H1 (cell line): ENCODE measurements at regions not wholly inside any gene's neighbourhood (a gene's known extent, or its start where the extent isn't known, plus 50 kb on each side); places are given as distances from the start of the nearest gene placed in this dataset.

Source experiments
- CTCF ChIA-PET: fragments of 300-600 bp; sonication (Branson Sonifier 250); formaldehyde crosslinking; loops from one replicate; lab custom pipeline; 2021; ENCODE audit not compliant: partially characterized antibody; lab: Charles Lee
- POLR2A ChIA-PET: fragments of 300-600 bp; sonication (Branson Sonifier 250); formaldehyde crosslinking; loops from one replicate; lab custom pipeline; 2021; ENCODE audit warnings: inconsistent platforms; ENCODE audit not compliant: partially characterized antibody; lab: Charles Lee
- DNase-seq, 2 experiments: peaks; one replicate each; pipeline versions ENCODE4 v3.0.0 to v3.0.0-alpha.2; 2010 to 2022; ENCODE audit warnings: low spot score in 2 of 2, low read depth in 1 of 2, mixed read lengths in 1 of 2
- FAIRE-seq: peaks from 2 replicates; lab custom pipeline; 2011; peaks lifted over from hg19 to GRCh38; lab: Jason Lieb, UNC
- H2AFZ ChIP-seq: 2 replicates; pipeline ENCODE4 v1.8.1; 2012; ENCODE audit warnings: low read length, inconsistent platforms
- H2AK5ac ChIP-seq: 2 replicates; pipeline ENCODE4 v1.6.1; 2013; ENCODE audit warnings: low read depth, low read length
- H2BK120ac ChIP-seq: replicated peaks from 2 replicates; pipeline ENCODE3; 2013; ENCODE audit warnings: low read depth, low read length, inconsistent platforms
- H2BK12ac ChIP-seq: 2 replicates; pipeline ENCODE4 v1.6.1; 2013; ENCODE audit warnings: low read depth, low read length
- H2BK15ac ChIP-seq: 2 replicates; pipeline ENCODE4 v1.6.1; 2013; ENCODE audit warnings: low read length
- H2BK20ac ChIP-seq: 2 replicates; pipeline ENCODE4 v1.6.1; 2013; ENCODE audit warnings: low read length
- H2BK5ac ChIP-seq: 2 replicates; pipeline ENCODE4 v1.6.1; 2013; ENCODE audit warnings: low read depth, low read length
- H3K14ac ChIP-seq: 2 replicates; pipeline ENCODE4 v1.6.1; 2013; ENCODE audit warnings: inconsistent platforms; ENCODE audit not compliant: insufficient read length
- H3K18ac ChIP-seq: 2 replicates; pipeline ENCODE4 v1.6.1; 2013; ENCODE audit warnings: low read length; ENCODE audit errors: extremely low read depth
- H3K23ac ChIP-seq: 2 replicates; pipeline ENCODE4 v1.6.1; 2013; ENCODE audit warnings: inconsistent platforms; ENCODE audit not compliant: insufficient read length
- H3K23me2 ChIP-seq: 2 replicates; pipeline ENCODE4 v1.6.1; 2013; ENCODE audit warnings: low read depth, low read length
- H3K27ac ChIP-seq: 2 replicates; pipeline ENCODE4 v1.6.1; 2011; ENCODE audit warnings: low read depth, low read length, inconsistent platforms
- H3K27me3 ChIP-seq, 4 experiments: replicated peaks in 1 of 4; 1 replicate in 1 of 4; 2 replicates in 3 of 4; pipeline versions ENCODE4 v1.6.1 to v1.8.1; 2011 to 2013; ENCODE audit warnings: low read length in 3 of 4, mild to moderate bottlenecking in 3 of 4, inconsistent platforms in 2 of 4, mixed read lengths in 2 of 4, moderate library complexity in 1 of 4; ENCODE audit not compliant: control insufficient read depth in 3 of 4, insufficient read depth in 3 of 4; ENCODE audit errors: extremely low read depth in 1 of 4
- H3K36me3 ChIP-seq, 4 experiments: 2 replicates each; pipeline versions ENCODE4 v1.6.1 to v1.8.1; 2011 to 2013; ENCODE audit warnings: mild to moderate bottlenecking in 4 of 4, low read length in 3 of 4, moderate library complexity in 2 of 4, control low read depth in 1 of 4, inconsistent platforms in 1 of 4; ENCODE audit not compliant: insufficient read depth in 4 of 4, control insufficient read depth in 2 of 4
- H3K4ac ChIP-seq: replicated peaks from 2 replicates; pipeline ENCODE3; 2013; ENCODE audit warnings: low read length, low read depth, mixed read lengths, inconsistent platforms; ENCODE audit not compliant: insufficient read length
- H3K4me1 ChIP-seq, 4 experiments: replicated peaks in 1 of 4; 1 replicate in 1 of 4; 2 replicates in 3 of 4; pipeline versions ENCODE4 v1.6.1 to v1.8.1; 2011 to 2013; ENCODE audit warnings: low read length in 3 of 4, inconsistent platforms in 2 of 4, mixed read lengths in 1 of 4; ENCODE audit not compliant: insufficient read depth in 4 of 4, control insufficient read depth in 3 of 4
- H3K4me2 ChIP-seq, 2 experiments: 2 replicates each; pipeline versions ENCODE4 v1.6.1 to v1.8.1; 2011 to 2013; ENCODE audit warnings: low read depth in 2 of 2, low read length in 2 of 2, control low read depth in 1 of 2, inconsistent platforms in 1 of 2, mild to moderate bottlenecking in 1 of 2; ENCODE audit not compliant: insufficient read depth in 1 of 2
- H3K4me3 ChIP-seq, 4 experiments: fragments of 200-600, 300-600 bp in 1 of 4; sonication (generic), shearing (Covaris generic), sonication (Bioruptor Twin) in 1 of 4; 2 replicates each; pipeline versions ENCODE4 v1.5.1 to v1.8.1; 2011 to 2016; ENCODE audit warnings: low read length in 4 of 4, low read depth in 3 of 4, control low read depth in 2 of 4, inconsistent platforms in 2 of 4, mild to moderate bottlenecking in 2 of 4, mixed read lengths in 1 of 4, moderate library complexity in 1 of 4; ENCODE audit not compliant: insufficient read depth in 2 of 4; ENCODE audit errors: extremely low read depth in 1 of 4
- H3K56ac ChIP-seq: replicated peaks from 2 replicates; pipeline ENCODE3; 2013; ENCODE audit warnings: low read depth, mild to moderate bottlenecking, mixed read lengths, low read length, inconsistent platforms; ENCODE audit not compliant: insufficient read length
- H3K79me1 ChIP-seq: 2 replicates; pipeline ENCODE4 v1.6.1; 2013; ENCODE audit warnings: low read depth, low read length, control low read depth
- H3K79me2 ChIP-seq, 2 experiments: 2 replicates each; pipeline versions ENCODE4 v1.6.1 to v1.8.1; 2012 to 2013; ENCODE audit warnings: low read length in 2 of 2, mild to moderate bottlenecking in 2 of 2, inconsistent platforms in 1 of 2; ENCODE audit not compliant: insufficient read depth in 2 of 2, control insufficient read depth in 1 of 2
- H3K9ac ChIP-seq, 4 experiments: replicated peaks in 1 of 4; 1 replicate in 1 of 4; 2 replicates in 3 of 4; pipeline versions ENCODE4 v1.6.1 to v1.8.1; 2011 to 2013; ENCODE audit warnings: low read depth in 3 of 4, low read length in 3 of 4, control low read depth in 2 of 4, mild to moderate bottlenecking in 2 of 4, moderate library complexity in 2 of 4, inconsistent platforms in 1 of 4; ENCODE audit errors: extremely low read depth in 1 of 4
- H3K9me3 ChIP-seq, 2 experiments: 2 replicates each; pipeline versions ENCODE4 v1.6.1 to v1.8.1; 2012 to 2013; ENCODE audit warnings: mild to moderate bottlenecking in 2 of 2, moderate library complexity in 2 of 2, control low read depth in 1 of 2, inconsistent platforms in 1 of 2, low read depth in 1 of 2, low read length in 1 of 2, mixed read lengths in 1 of 2; ENCODE audit not compliant: insufficient read depth in 2 of 2
- H4K20me1 ChIP-seq, 2 experiments: replicated peaks in 1 of 2; 2 replicates each; pipeline versions ENCODE3 to v1.8.1; 2011 to 2013; ENCODE audit warnings: inconsistent platforms in 2 of 2, low read length in 2 of 2, mild to moderate bottlenecking in 1 of 2; ENCODE audit not compliant: insufficient read depth in 2 of 2, control insufficient read depth in 1 of 2
- H4K5ac ChIP-seq: 2 replicates; pipeline ENCODE4 v1.6.1; 2013; ENCODE audit warnings: low read length, low read depth, mixed read lengths, inconsistent platforms; ENCODE audit not compliant: insufficient read length
- H4K8ac ChIP-seq: 2 replicates; pipeline ENCODE4 v1.8.0; 2013; ENCODE audit warnings: mild to moderate bottlenecking, moderate library complexity, low read length, inconsistent platforms; ENCODE audit not compliant: insufficient read depth; ENCODE audit errors: extremely low read depth
- H4K91ac ChIP-seq: replicated peaks from 2 replicates; pipeline ENCODE3; 2013; ENCODE audit warnings: low read length, mixed read lengths, inconsistent platforms; ENCODE audit not compliant: insufficient read length
- BACH1 ChIP-seq: IDR thresholded peaks from 2 replicates; pipeline ENCODE4 v1.6.1; 2012; ENCODE audit warnings: low read length, improper control_type of control experiment
- BRCA1 ChIP-seq: IDR thresholded peaks from 2 replicates; pipeline ENCODE4 v1.6.1; 2012; ENCODE audit warnings: low read depth, low read length, improper control_type of control experiment
- CHD1 ChIP-seq: IDR thresholded peaks from 2 replicates; pipeline ENCODE4 v1.6.1; 2012; ENCODE audit warnings: low read depth, low read length, improper control_type of control experiment
- MAFK ChIP-seq: IDR thresholded peaks from 2 replicates; pipeline ENCODE4 v1.6.1; 2012; ENCODE audit warnings: low read depth, mild to moderate bottlenecking, improper control_type of control experiment, low read length
- NANOG ChIP-seq: IDR thresholded peaks from 2 replicates; pipeline ENCODE4 v1.6.1; 2011; ENCODE audit warnings: low read length, low read depth, mild to moderate bottlenecking, inconsistent platforms; ENCODE audit not compliant: insufficient read depth, poor library complexity, severe bottlenecking
- POLR2A ChIP-seq, 2 experiments: IDR thresholded peaks; 1 replicate in 1 of 2; 2 replicates in 1 of 2; pipeline ENCODE4 v1.6.1; 2011; ENCODE audit warnings: low read depth in 2 of 2, low read length in 2 of 2, mild to moderate bottlenecking in 2 of 2; ENCODE audit errors: control extremely low read depth in 1 of 2
- SIRT6 ChIP-seq: IDR thresholded peaks from one replicate; pipeline ENCODE4 v1.7.1; 2012; ENCODE audit warnings: low read length, inconsistent platforms
- SP4 ChIP-seq: IDR thresholded peaks from 2 replicates; pipeline ENCODE4 v1.6.1; 2012; ENCODE audit warnings: low read length, inconsistent platforms
- TEAD4 ChIP-seq: IDR thresholded peaks from 2 replicates; pipeline ENCODE4 v1.6.1; 2012; ENCODE audit warnings: low read depth, low read length, inconsistent platforms, mixed read lengths
- WGBS, 2 experiments: shearing (Covaris generic) in 1 of 2; methylation state at CpG; one replicate each; pipeline versions ENCODE4 v1.1.6 to v1.1.7; 2013 to 2015; ENCODE audit warnings: low lambda C conversion rate in 2 of 2, mixed read lengths in 2 of 2, inconsistent platforms in 1 of 2, low coverage in 1 of 2, missing lambda C conversion rate in 1 of 2; ENCODE audit not compliant: insufficient replicate concordance in 2 of 2, insufficient coverage in 1 of 2, insufficient read length in 1 of 2; ENCODE audit errors: extremely low coverage in 1 of 2, missing lambda C conversion rate in 1 of 2; 5-methylcytosine and 5-hydroxymethylcytosine counted together

- no peak overlapping the region for H3K4me2 ChIP-seq
- H4K20me1 ChIP-seq = no peaks in the 10 kb centered on the region
- no peak overlapping the region for H3K14ac ChIP-seq
- TF ChIP-seq NANOG (no peak), CHD1 (no peak), SIRT6 (no peak), POLR2A (IDR thresholded peaks at IDR 0.05; ENCODE audit: control extremely low read depth in 1 of 2, low read depth in 2 of 2, low read length in 2 of 2) (no peak), MAFK (no peak), BRCA1 (no peak), TEAD4 (no peak), BACH1 (no peak), SP4 (no peak)
- ChIA-PET POLR2A (no interaction called here), CTCF (no interaction called here)
- no peak overlapping the region for H3K56ac ChIP-seq
- no peak overlapping the region for H2BK12ac ChIP-seq
- H3K4me1 ChIP-seq = no peaks in the 10 kb centered on the region
- H2BK120ac ChIP-seq = no peak overlapping the region
- H2BK5ac ChIP-seq = no peak overlapping the region
- no peak overlapping the region for H3K9ac ChIP-seq
- H3K9me3 ChIP-seq = no peaks in the 10 kb centered on the region
- no peak overlapping the region for H3K4me3 ChIP-seq
- H4K5ac ChIP-seq = no peak overlapping the region
- no peaks in the 10 kb centered on the region for H3K27me3 ChIP-seq
- DNase-seq = no peak
- H4K8ac ChIP-seq = no peak overlapping the region
- H2AK5ac ChIP-seq = no peak overlapping the region
- H3K36me3 ChIP-seq = no peaks in the 10 kb centered on the region
- H3K79me2 ChIP-seq = no peaks in the 10 kb centered on the region
- no peak overlapping the region for H3K27ac ChIP-seq
- no peak overlapping the region for H3K18ac ChIP-seq
- H3K23me2 ChIP-seq = no peaks in the 10 kb centered on the region
- H3K23ac ChIP-seq = no peak overlapping the region
- no peak overlapping the region for H3K4ac ChIP-seq
- no peak overlapping the region for H4K91ac ChIP-seq
- 88% methylated on average over 4 of the region's 4 CpGs; no CpG with 5 or more reads in 1 of the 2 experiments for WGBS, 2 experiments
- no peak overlapping the region for H2AFZ ChIP-seq
- H2BK15ac ChIP-seq = no peak overlapping the region
- H2BK20ac ChIP-seq = no peak overlapping the region
- FAIRE-seq = no peak
- no peaks in the 10 kb centered on the region for H3K79me1 ChIP-seq
These were observed 484.5 kb upstream of the MGMT start for GRCh38 chr10:128982616-128982915.
